Glutamatergic neuron (in vitro differentiated cells): ENCODE measurements at regions not wholly inside any gene's neighbourhood (a gene's known extent, or its start where the extent isn't known, plus 50 kb on each side); places are given as distances from the start of the nearest gene placed in this dataset.

ENCODE experiments used
- DNase-seq: peaks from one replicate; pipeline ENCODE4 v3.0.0; 2022
- H3K27ac Mint-ChIP-seq: one replicate; pipeline ENCODE4 v1.8.0; 2020; ENCODE audit warnings: mild to moderate bottlenecking, mixed read lengths, inconsistent platforms; ENCODE audit not compliant: unreplicated experiment
- H3K27me3 Mint-ChIP-seq: one replicate; pipeline ENCODE4 v1.8.0; 2020; ENCODE audit warnings: mild to moderate bottlenecking, moderate library complexity, mixed read lengths, inconsistent platforms; ENCODE audit not compliant: unreplicated experiment
- H3K36me3 Mint-ChIP-seq: one replicate; pipeline ENCODE4 v1.8.0; 2020; ENCODE audit warnings: mild to moderate bottlenecking, mixed read lengths, inconsistent platforms; ENCODE audit not compliant: unreplicated experiment
- H3K4me1 Mint-ChIP-seq: one replicate; pipeline ENCODE4 v1.8.0; 2020; ENCODE audit warnings: mild to moderate bottlenecking, low read depth, mixed read lengths, inconsistent platforms; ENCODE audit not compliant: unreplicated experiment
- H3K4me3 Mint-ChIP-seq: one replicate; pipeline ENCODE4 v1.8.0; 2020; ENCODE audit warnings: mild to moderate bottlenecking, mixed read lengths, inconsistent platforms; ENCODE audit not compliant: unreplicated experiment
- H3K9me3 Mint-ChIP-seq: one replicate; pipeline ENCODE4 v1.8.0; 2020; ENCODE audit warnings: mild to moderate bottlenecking, moderate library complexity, mixed read lengths, inconsistent platforms; ENCODE audit not compliant: unreplicated experiment
- CTCF ChIP-seq: fragments of 200-600 bp; sonication (generic); IDR thresholded peaks from one replicate; pipeline ENCODE4 v1.5.0; 2021; ENCODE audit not compliant: partially characterized antibody, unreplicated experiment

DNA sequence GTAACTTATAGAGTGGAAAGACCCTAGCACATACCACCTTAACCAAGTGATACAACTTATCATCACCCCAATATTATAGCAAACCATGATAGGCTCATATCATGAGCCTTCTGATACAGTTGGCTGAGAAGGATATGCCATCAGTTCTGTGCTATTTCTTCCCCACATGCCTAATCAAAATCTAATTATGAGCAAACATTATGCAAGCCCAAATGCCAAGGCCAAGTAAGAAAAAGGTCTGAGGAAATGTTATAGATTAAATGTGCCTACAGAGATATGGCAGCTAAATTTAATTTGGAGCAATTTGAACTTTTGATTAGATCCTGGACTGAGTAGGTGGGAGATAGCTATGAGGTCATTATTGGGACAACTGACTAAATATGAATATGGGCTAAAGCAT, 225.9 kb upstream of the PMFBP1 start:
- no peak for DNase-seq
- Mint-ChIP-seq H3K4me3 (no peak overlapping the region), H3K27ac (no peak overlapping the region), H3K36me3 (peaks cover 6% of the 10 kb centered on the region), H3K9me3 (no peaks in the 10 kb centered on the region), H3K27me3 (no peaks in the 10 kb centered on the region), H3K4me1 (no peaks in the 10 kb centered on the region)
- no peak for TF ChIP-seq CTCF

DNA sequence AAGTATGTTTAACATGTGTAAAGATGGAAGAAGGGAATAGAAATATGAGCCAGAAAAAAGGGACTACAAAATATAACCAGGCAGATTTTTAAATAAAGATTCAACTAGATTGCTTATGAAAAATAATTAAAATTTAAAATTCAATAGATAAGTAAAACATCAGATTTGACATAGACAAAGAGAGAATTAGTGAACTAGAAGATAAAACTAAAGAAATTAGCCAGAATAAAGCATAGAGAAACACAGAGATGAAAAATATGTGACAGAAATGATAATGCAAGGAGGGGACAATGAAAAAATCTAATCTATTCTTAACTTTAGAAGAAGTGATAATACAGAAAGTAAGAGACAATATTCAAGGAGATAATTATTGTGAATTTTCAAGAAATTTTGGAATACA, 222.6 kb upstream of the PMFBP1 start:
- DNase-seq = no peak
- H3K4me3 Mint-ChIP-seq = no peak overlapping the region
- no peaks in the 10 kb centered on the region for H3K4me1 Mint-ChIP-seq
- H3K9me3 Mint-ChIP-seq = no peaks in the 10 kb centered on the region
- peaks cover 6% of the 10 kb centered on the region for H3K36me3 Mint-ChIP-seq
- TF ChIP-seq CTCF = no peak
- H3K27me3 Mint-ChIP-seq = no peaks in the 10 kb centered on the region
- H3K27ac Mint-ChIP-seq = no peak overlapping the region

GRCh38 chr16:72389791-72390190, 217.8 kb upstream of the PMFBP1 start:
- H3K27me3 Mint-ChIP-seq = no peaks in the 10 kb centered on the region
- no peak overlapping the region for H3K4me3 Mint-ChIP-seq
- H3K9me3 Mint-ChIP-seq = no peaks in the 10 kb centered on the region
- H3K4me1 Mint-ChIP-seq = no peaks in the 10 kb centered on the region
- no peak for DNase-seq
- H3K36me3 Mint-ChIP-seq = peaks cover 20% of the 10 kb centered on the region
- H3K27ac Mint-ChIP-seq = no peak overlapping the region
- no peak for TF ChIP-seq CTCF

DNA sequence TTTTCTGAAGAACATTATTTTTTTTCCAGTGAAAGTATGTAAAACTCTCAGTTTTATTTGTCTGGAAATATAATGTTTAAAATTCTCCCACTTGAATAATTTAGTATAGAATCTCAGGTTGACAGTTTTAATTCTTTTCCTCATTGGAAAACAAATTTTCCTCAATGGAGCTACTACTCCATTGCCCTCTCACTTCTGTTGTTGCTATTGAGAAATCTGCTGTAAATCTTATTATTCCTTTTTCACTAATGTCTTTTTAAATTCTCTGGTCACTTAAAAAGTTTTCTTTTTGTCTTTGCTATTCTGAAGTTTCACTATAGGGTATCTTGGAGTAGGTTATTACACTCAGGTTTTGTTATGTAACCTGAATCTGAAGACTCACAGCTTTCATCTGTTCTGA, 216.1 kb upstream of the PMFBP1 start:
- Mint-ChIP-seq H3K9me3 (no peaks in the 10 kb centered on the region), H3K36me3 (peaks cover 16% of the 10 kb centered on the region), H3K4me1 (no peaks in the 10 kb centered on the region), H3K4me3 (no peak overlapping the region), H3K27ac (no peak overlapping the region), H3K27me3 (no peaks in the 10 kb centered on the region)
- no peak for TF ChIP-seq CTCF
- DNase-seq = no peak

GRCh38 chr16:72384651-72385050, 212.7 kb upstream of the PMFBP1 start:
- Mint-ChIP-seq H3K9me3 (no peaks in the 10 kb centered on the region), H3K36me3 (peaks cover 22% of the 10 kb centered on the region), H3K4me1 (no peaks in the 10 kb centered on the region), H3K27ac (no peak overlapping the region), H3K4me3 (no peak overlapping the region), H3K27me3 (no peaks in the 10 kb centered on the region)
- DNase-seq = no peak
- TF ChIP-seq CTCF = no peak
